ENCODE measurements at regions not wholly inside any gene's neighbourhood (a gene's known extent, or its start where the extent isn't known, plus 50 kb on each side); places are given as distances from the start of the nearest gene placed in this dataset.

DNA sequence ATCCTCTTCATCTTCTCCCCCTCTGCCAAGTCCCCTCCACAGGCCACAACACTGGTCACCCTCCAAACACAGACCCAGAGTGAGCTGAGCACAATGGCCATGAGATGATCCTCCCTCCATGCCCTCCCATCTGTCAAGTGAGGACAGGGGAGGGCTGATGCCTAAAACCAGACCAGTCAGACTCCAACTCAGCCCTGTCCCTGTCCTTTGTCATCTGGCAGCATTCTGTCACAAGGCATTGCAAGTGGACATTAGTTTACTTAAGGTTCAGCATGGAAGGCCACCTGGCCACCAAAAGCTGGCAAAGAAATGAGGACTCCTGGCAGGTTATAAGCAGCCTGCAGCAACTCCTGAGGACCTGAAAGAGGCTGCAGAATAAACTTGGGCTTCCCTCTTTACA lies 136.2 kb upstream of the SLC30A5 start:
- no peak for DNase-seq (ENCODE audit: low read depth in 2 of 3, low spot score in 1 of 3)

DNA sequence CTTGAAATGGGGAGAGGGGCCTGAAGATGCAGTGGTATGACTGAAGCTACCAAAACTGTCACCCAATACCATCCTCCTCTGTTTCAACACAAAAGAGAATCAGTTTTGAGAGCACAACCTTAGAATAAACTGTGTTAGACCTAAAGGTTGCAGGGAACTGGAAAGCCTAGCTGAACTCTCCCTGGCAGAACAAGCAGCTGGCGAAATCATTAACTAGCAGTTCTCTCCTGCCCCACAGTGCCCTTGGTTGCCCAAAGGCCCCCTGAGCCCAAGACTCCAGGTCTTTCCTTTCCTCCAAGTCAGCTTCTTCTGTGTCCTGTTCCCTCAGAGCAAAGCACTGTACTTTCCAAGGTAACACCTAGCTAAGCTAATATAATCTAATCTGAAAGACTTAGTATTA lies 135.4 kb upstream of the SLC30A5 start:
- DNase-seq (ENCODE audit: low read depth in 2 of 3, low spot score in 1 of 3) = no peak

DNA sequence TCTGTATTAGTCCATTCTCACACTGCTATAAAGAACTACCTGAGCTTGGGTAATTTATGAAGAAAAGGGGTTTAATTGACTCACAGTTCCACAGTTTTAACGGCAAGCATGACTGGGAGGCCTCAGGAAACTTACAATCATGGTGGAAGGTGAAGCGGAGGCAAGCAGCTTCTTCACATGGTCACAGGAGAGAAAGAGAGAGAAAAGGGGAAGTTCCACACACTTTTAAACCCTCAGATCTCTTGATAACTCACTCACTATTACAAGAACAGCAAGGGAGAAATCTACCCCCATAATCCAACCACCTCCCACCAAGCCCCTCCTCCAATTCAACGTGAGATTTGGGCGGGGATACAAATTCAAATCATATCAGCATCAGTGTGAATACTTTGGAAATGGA lies 133.4 kb upstream of the SLC30A5 start:
- no peak for DNase-seq (ENCODE audit: low read depth in 2 of 3, low spot score in 1 of 3)

DNA sequence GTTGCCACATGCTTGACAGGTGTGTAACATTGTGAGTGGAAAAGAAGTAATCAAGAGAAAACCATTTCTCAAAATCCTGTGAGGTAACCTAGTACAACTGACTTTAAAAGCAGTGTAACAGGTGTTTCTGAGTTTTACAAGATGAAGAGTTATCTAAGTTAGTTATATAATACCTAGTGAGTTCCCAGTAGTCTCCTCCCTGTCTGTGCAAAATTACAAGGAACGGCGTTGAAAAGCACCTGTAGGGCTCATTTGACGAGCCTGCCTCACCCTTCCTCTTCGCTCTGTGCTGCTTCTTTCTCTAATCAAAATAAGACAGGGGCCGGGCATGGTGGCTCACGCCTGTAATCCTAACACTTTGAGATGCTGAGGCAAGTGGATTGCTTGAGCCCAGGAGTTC lies 132.9 kb upstream of the SLC30A5 start:
- no peak for DNase-seq (ENCODE audit: low read depth in 2 of 3, low spot score in 1 of 3)

DNA sequence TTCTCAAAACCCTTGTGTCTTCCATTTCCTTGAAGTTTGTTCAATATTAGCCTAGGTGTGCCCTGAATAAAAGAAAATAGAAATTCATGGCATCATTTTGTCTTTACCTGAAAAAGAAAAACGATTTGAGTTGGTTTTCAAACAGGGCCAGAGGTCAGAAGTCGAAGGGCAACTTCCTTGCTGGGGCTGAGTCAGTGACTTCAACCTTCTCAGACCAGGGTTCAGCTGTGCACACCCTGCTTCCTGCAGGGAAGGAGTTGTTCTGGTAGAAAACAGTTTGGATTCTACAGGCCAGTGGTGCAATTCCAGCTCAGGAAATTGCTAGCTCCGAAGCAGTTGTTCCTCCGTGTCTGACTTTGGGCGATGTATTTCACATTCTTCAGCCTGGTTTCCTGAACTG lies 132.1 kb upstream of the SLC30A5 start:
- no peak for DNase-seq (ENCODE audit: low read depth in 2 of 3, low spot score in 1 of 3)

DNA sequence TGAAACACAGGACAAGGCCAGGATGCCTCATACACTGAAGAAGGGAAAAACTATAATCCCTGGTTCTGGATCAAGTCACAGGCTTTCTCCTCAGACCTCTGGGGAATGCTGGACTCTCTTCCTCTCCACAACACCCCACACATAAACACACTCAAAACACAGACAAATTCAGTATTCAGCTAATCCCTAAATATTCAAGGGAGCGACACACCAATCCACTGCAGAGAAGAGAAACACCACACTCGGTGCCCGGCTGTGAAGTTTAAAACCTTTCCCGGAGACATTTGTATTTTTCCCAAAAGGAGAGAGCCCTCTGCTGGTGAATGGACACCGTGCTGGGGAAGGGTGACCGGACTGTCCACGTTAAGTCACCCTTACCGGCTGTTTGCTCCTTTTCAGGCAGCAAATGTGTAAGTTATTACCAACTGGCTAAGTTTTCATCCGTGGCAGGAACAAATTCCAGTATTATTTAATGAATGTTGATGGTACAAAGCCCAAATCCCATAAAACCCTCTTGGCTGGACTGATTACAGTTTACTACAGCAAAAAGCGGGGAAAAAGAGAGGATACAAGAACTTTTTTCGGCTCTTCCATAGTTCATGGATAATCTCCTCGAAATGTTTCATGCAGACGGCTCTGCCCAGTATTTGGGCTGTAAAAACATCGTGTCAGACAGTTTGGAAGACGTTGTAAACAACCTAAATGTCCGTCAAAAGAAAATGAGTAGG lies 130.9 kb upstream of the SLC30A5 start:
- peak in 2 of 3 donors; percentile 3 to 11 for DNase-seq (ENCODE audit: low read depth in 2 of 3, low spot score in 1 of 3)

DNA sequence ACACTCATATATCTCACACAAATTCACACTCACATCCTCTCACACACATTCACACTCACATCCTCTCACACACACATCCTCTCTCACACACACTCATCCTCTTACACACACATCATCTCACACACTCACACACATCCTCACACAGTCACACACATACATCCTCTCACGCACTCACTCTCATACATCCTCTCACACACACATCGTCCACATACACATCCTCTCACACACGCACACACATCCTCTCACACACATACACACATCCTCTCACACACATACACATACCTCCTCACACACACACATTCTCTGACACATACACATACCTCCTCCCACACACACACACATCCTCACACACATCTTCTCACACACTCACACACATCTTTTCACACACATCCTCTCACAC lies 129.1 kb upstream of the SLC30A5 start:
- no peak for DNase-seq (ENCODE audit: low read depth in 2 of 3, low spot score in 1 of 3)

DNA sequence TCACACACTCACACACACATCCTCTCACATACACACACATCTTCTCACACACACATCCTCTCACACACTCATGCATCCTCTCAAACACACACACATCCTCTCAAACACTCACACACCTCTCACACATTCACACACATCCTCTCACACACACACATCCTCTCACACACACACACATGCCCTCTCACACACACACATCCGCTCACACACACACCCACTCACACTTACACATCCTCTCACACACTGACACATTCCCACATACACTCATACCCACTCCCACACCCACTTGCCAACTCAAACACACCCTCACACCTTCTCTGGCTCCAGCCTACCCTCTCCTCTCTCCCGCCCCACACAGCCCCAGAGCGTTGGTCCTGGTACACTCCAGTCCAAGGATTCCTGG lies 127.9 kb upstream of the SLC30A5 start:
- DNase-seq (ENCODE audit: low read depth in 2 of 3, low spot score in 1 of 3) = no peak

DNA sequence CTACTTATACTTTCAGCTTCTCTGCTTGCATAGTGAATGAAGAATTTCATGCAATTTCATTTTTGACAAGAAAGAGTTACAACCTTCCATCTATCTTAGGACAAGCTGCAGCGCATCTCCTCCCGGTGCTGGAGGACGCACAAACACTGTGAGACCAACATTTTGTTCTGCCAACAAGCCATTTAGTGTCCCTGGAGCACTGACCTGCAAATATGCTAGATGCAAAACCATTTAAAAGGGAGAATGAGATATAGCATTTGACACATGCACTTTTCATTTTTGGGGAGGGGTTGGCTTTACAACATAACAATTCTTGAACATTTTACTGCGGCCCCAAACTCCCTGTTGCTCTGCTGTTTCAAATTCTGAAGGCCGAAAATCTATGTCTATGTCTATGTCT lies 127.2 kb upstream of the SLC30A5 start:
- no peak for DNase-seq (ENCODE audit: low read depth in 2 of 3, low spot score in 1 of 3)

DNA sequence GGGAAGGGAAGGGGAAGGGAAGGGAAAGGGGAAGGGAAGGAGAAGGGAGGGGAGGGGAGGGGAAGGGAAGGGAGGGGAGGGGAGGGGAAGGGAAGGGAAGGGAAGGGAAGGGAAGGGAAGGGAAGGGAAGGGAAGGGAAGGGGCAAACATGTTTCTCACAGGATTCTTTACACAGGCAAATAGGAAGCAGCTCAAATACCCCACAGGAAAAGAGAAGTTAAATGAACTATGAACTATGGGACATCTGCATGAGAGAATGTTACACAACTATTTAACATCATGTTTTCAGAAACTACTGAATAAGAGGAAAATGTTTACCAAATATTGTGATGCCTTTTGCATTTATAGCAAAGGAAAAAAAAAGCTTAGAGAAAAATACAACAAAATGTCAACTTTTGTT lies 125.4 kb upstream of the SLC30A5 start:
- no peak for DNase-seq (ENCODE audit: low read depth in 2 of 3, low spot score in 1 of 3)

DNA sequence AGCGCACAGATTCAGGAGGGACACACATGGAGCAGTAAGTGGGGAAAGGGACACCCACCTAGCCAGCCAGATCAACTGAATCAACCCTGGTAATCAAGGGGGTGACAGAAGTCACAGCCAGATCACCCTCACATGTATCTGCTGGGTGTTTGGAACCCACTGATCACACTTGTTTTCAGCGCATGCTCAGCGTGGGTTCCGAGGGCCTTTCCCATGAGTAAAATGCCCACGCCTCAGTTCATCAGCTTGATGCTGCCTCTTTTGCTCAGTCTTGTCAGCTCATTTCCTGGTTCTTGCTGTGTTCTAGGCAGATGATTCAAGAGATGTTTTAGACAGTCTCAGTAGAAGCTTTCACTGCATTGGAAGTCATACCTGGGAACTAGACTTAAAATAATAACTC lies 123.2 kb upstream of the SLC30A5 start:
- DNase-seq (ENCODE audit: low read depth in 2 of 3, low spot score in 1 of 3) = no peak

DNA sequence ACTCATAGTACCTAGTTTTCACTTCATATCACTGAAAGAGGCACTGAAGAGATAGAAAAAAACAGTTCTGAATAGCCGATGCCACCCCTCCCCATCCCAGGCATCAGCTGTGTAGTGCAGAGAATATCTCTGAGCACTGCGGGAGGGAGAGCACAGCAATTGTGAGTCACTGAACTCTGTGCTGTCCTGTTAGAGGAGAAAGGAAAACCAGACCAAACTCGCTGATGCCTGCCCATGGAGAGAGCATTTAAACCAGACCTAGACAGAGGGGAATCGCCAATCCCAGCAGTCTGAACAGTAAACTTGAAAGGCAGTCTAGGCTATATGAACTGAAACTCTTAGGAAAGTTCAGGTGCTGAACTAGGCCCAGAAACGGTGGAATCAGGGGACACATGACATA lies 120.1 kb upstream of the SLC30A5 start:
- DNase-seq (ENCODE audit: low read depth in 2 of 3, low spot score in 1 of 3) = no peak

DNA sequence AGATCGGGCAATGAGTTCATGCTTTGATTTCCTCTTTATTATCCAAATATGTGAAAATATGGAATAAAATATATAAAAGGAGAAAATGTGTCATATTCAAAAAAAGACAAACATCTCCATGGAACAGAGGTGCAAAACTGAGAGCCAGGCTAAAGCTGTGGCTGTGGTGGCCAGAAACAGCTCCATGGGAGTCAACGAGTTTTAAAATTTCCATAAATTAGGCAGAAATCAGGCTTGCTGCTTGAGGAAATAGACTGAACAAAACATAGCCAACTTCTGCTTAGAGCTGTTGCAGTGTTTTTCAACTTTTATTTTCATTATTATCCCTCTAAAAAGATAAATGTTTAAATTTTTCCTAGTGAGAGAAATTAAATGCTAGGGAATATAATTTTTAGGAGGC lies 110.8 kb upstream of the SLC30A5 start:
- DNase-seq (ENCODE audit: low read depth in 2 of 3, low spot score in 1 of 3) = no peak

DNA sequence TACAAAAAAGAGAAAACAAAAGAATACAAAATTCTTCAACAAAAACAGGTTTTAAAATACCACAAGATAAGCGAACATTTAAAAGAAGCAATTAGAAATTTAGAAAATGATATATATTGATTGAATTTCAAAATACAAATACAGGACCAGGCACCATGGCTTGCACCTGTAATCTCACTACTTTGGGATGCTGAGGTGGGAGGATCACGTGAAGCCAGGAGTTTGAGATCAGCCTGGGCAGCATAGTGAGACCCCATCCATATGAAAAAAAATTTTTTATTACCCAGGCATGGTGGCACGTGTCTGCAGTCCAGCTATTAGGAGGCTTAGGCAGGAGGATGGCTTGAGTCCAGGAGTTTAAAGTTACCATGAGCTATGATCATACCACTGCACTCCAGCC lies 109.9 kb upstream of the SLC30A5 start:
- DNase-seq (ENCODE audit: low read depth in 2 of 3, low spot score in 1 of 3) = no peak

DNA sequence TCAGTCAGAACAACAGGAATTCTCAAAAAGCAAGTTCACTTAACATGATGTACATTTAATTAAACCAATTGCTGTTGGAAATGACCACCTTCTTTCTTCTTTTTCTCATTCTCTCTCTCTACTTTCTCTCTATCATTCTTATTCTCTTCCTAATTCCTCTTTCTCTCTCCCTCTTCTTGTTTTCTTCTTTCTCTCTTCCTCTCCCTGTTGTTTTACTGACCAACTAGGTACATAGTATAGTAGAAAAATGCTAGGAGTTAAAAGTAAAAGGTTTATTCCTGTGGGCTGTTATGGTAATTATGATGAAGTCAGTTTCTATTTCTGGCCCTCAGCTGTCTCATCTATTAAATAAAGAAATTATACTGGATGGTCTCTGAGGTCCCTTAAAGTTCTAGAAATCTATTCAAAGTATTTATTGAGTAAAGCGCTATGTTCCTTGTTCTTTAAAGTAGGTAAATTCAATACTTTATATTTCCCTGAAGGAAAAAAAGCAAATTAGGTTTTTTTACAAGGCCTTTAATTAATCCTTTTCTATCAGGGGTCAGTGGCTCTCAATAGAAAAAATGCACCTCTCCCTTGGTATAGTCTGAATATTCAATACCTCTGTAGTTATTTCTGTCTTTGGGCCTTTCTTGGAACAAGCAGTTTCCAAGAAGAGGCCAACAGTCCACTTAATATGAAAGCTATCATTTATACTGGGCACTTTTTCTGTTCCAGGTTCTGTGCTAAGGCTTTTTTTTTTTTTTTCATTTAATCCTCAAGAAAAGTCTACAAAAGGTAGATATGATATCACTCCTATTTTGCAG lies 102.3 kb upstream of the SLC30A5 start:
- DNase-seq (ENCODE audit: low read depth in 2 of 3, low spot score in 1 of 3) = no peak

DNA sequence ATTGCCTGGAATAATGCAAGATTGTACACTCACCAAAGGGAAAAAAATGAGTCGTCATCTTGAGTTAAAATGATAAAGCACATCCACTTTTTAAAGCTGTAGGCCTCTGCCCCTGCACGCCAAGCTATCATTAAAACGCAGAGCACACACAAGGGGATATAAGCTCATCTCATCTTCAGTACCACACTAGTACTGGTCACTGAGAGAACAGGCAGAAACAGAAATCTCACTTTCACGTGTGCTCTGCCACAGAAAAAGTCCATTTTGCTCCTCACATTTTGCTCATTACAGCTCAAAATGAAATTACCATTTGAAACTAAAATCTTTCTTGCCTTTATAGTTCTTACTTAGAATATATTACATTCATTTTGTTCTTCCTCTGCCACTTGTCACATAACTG lies 99.2 kb upstream of the SLC30A5 start:
- DNase-seq (ENCODE audit: low read depth in 2 of 3, low spot score in 1 of 3) = no peak

DNA sequence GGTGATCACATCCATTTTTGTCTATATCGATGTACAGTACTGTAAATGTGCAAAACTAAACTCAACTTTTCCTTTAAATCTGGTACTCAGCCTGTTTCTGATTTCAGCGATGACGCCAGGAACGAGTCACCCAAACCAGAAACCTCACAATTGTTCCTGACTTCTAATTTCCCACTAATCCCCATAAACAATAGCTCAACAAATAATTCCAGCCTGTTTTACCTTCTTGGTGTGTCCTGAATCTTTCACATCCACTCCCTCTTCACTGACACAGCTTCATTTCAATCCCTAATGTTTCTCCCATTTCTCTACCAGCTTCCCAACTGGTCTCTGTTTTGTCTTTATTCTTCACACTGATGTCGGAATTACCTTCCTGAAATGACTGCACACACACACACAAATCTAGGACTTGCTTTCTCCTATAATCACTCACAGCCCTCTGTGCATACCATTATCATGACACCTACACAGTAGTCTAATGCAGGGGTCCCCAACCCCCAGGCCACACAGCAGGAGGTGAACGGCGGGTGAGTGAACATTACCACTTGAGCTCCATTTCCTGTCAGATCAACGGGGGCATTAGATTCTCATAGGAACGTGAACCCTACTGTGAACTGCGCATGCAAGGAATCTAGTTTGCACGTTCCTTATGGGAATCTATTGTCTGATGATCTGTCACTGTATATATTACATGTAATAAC lies 97.8 kb upstream of the SLC30A5 start:
- no peak for DNase-seq (ENCODE audit: low read depth in 2 of 3, low spot score in 1 of 3)

DNA sequence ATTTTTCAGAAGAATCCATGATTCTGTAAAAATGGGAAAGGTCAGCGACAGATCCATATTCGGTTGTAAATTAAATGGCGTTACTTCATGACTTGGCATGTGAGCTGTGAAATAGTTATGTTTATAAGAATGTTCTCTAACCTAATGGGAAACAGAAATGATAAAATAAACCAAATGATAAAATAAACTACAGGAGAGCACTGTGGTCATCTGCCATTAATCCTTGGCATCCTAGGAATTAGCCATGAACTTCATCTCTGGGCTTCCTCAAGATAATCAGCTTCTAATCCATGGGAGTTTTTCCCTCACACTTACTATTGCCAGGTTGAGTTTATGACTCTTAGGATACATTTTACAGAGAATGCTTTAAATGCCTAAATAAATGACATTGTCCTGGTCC lies 94.6 kb upstream of the SLC30A5 start:
- no peak for DNase-seq (ENCODE audit: low read depth in 2 of 3, low spot score in 1 of 3)

DNA sequence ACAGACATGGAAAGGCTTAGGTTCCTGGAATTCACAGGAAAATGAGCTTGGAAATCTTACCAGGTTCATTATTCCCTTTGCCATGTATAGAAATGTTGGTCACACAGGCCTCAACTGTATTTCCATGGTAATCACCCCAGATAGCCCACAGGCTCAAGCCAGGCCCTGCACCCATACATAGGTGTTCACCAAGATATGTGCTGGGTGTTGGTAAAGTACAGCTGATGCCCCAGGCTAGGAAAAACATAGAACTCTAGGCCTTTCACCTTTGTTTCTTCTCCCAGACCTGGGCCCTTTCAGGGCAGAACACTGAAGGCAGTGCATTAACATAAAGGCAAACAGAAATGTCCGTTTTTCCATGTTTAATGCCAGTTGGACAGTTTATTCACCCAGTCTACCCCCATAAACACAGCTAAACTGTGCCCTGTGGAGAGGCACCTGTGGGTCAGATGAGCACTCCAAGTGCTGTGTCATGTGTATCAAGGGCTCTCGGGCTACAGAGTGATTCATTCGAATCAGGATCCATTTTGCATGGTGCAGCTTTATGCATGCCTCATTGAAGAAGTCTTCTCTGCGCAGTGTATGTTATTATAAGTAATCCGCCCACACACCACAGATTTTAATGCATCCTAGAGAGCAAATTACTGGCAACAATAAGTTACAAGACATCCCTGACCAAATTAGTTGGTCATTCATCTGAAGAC lies 93.4 kb upstream of the SLC30A5 start:
- DNase-seq (ENCODE audit: low read depth in 2 of 3, low spot score in 1 of 3) = no peak

DNA sequence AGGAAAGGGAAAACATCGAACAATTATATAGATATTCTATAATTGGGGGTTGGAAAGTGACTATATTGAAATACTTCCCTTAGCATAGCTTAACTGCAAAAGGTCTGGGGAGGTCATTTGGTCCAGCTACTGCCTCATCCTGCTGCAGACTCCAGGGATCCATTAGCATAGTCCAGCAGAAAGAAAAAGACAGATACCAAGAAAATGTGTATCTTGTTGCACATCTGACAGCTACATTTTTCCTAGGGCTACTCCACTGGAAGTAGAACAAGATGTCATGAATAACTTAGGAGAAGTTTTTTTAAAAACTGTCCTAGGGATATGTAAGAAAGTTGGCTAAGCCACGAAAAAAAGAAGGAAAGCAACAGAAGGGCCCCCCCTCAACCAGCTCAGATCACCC lies 92.9 kb upstream of the SLC30A5 start:
- DNase-seq (ENCODE audit: low read depth in 2 of 3, low spot score in 1 of 3) = no peak

DNA sequence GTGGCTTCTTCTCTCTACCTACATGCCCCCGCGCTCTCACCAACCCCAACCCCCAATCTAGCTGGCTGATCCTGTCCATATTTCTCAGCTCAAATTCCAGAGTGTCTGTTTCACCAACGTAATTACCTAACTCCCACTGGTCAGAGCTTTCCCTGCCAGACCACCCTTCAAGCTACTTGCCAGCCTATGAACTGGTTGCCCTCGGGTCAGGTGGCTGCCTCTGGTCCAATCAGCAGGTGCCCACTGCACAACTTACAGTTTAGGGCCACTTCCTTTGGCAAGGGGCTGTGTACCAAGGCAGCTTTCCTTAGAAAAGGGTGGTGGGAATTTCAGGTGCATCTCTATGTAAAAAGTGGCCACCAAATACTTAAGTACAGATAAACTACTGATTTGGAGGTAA lies 92.2 kb upstream of the SLC30A5 start:
- DNase-seq (ENCODE audit: low read depth in 2 of 3, low spot score in 1 of 3) = no peak

DNA sequence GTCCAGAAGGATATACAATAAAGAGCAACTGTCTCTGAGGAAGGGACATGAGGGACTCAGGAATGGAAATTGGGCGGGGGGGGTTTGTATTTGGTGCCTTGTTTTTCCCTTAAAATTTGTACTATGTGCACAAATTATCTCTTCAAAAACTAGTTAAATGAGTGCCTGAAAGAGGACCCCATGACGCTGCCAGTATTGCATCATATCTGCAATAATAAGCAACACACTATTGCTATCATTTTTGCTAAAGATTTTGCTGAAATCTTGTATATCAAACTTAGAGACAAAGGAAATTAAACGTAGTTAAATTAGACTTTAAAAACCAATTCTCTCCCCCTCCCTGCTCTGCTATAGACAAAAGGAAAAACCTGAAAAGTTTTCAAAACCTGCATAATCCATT lies 89.7 kb upstream of the SLC30A5 start:
- DNase-seq (ENCODE audit: low read depth in 2 of 3, low spot score in 1 of 3) = no peak

Measured in stimulated activated CD4-positive, alpha-beta T cell treated with anti-CD3 and anti-CD28 coated beads, Interleukin-12 subunit alpha, Interleukin-12 subunit beta, amount 100 ng/mL, for 48 hours (primary cell).